ENCODE measurements at regions not wholly inside any gene's neighbourhood (a gene's known extent, or its start where the extent isn't known, plus 50 kb on each side); places are given as distances from the start of the nearest gene placed in this dataset.

DNA sequence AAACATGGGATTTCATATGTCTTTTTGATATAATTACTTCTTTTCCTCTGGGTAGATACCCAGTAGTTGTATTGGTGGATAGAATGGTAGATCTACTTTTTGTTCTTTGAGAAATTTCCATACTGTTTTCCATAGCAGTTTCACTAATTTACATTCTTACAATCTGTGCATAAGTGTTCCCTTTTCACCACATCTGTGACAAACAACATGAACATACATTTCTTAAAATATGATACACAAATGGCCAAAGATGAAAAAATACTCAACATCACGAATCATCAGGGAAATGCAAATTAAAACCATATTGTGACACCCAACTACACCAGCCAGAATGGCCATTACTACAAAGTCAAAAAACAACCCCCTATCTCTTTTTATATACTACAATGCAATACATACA lies 1778.5 kb upstream of the ACO1 start:
- TF ChIP-seq, protein P1, sequence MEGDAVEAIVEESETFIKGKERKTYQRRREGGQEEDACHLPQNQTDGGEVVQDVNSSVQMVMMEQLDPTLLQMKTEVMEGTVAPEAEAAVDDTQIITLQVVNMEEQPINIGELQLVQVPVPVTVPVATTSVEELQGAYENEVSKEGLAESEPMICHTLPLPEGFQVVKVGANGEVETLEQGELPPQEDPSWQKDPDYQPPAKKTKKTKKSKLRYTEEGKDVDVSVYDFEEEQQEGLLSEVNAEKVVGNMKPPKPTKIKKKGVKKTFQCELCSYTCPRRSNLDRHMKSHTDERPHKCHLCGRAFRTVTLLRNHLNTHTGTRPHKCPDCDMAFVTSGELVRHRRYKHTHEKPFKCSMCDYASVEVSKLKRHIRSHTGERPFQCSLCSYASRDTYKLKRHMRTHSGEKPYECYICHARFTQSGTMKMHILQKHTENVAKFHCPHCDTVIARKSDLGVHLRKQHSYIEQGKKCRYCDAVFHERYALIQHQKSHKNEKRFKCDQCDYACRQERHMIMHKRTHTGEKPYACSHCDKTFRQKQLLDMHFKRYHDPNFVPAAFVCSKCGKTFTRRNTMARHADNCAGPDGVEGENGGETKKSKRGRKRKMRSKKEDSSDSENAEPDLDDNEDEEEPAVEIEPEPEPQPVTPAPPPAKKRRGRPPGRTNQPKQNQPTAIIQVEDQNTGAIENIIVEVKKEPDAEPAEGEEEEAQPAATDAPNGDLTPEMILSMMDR (IDR thresholded peaks at IDR 0.05) = no peak
- TF ChIP-seq POLR2A (IDR thresholded peaks at IDR 0.05) (no peak), EP300 (IDR thresholded peaks at IDR 0.05) (no peak)

Data from ovary (tissue), 3 donors.